Right lobe of liver (tissue), 6 donors: ENCODE measurements at regions not wholly inside any gene's neighbourhood (a gene's known extent, or its start where the extent isn't known, plus 50 kb on each side); places are given as distances from the start of the nearest gene placed in this dataset.

Experiments used
- ATAC-seq, 4 donors: fragments of 200-7000 bp; cut with Tn5 transposase; one replicate each; pipeline ENCODE4 v1.9.1; 2020; ENCODE audit warnings: mild to moderate bottlenecking in 4 of 4, moderate library complexity in 4 of 4
- DNase-seq, 3 donors: peaks; one replicate each; pipeline ENCODE4 v3.0.0-alpha.2; 2020
- H3K27ac ChIP-seq, 3 donors: fragments of 200-600 bp; one replicate each; pipeline ENCODE4 v1.8.0; 2022
- H3K27me3 ChIP-seq, 2 donors: fragments of 200-600 bp; one replicate each; pipeline ENCODE4 v1.8.0; 2022
- H3K36me3 ChIP-seq, 4 donors: fragments of 200-600 bp; sonication (generic) in 1 of 4; one replicate each; pipeline versions ENCODE4 v1.5.1 to v1.8.0; 2017 to 2022; ENCODE audit warnings: control low read depth in 1 of 4
- H3K4me1 ChIP-seq, 4 donors: fragments of 200-600 bp; sonication (generic) in 1 of 4; one replicate each; pipeline versions ENCODE4 v1.5.1 to v1.8.0; 2017 to 2022; ENCODE audit warnings: control low read depth in 1 of 4
- H3K4me3 ChIP-seq, 3 donors: fragments of 200-600 bp; one replicate each; pipeline ENCODE4 v1.8.0; 2022
- H3K9me3 ChIP-seq, 4 donors: fragments of 200-600 bp; sonication (generic) in 1 of 4; one replicate each; pipeline versions ENCODE4 v1.5.1 to v1.8.0; 2017 to 2022; ENCODE audit warnings: control low read depth in 1 of 4
- POLR2A ChIP-seq: fragments of 450-650 bp; IDR thresholded peaks from one replicate; pipeline ENCODE4 v1.6.1; 2017; ENCODE audit warnings: antibody characterized with exemption, mild to moderate bottlenecking
- WGBS: methylation state at CpG from one replicate; pipeline ENCODE4 v1.1.6; 2018; ENCODE audit warnings: low coverage, low lambda C conversion rate; ENCODE audit not compliant: insufficient coverage; ENCODE audit errors: missing lambda C conversion rate; 5-methylcytosine and 5-hydroxymethylcytosine counted together
- intact Hi-C, 2 donors: fragments of 100-400 bp; cut with DNase I; formaldehyde crosslinking; loops; one replicate each; pipeline versions ENCODE4 v1.11.2 to v1.14.1; 2022
- TF ChIP-seq, protein P1 (sequence below), 4 donors: fragments of 200-600 bp in 3 of 4; fragments of 450-650 bp in 1 of 4; IDR thresholded peaks; one replicate each; pipeline versions ENCODE4 v1.5.1 to v1.8.0; 2016 to 2022; ENCODE audit warnings: antibody characterized with exemption in 4 of 4, mild to moderate bottlenecking in 2 of 4
- donor health status: DM: no; HTN: yes; CAD: no.
- donor health status: DM: no; HTN: no; CAD: no.
- donor health status: DM: no; HTN: no; CAD: no.
- donor health status: DM: no; HTN: yes; CAD: no.
- donor health status: DM: no; HTN: yes; CAD: no.

DNA sequence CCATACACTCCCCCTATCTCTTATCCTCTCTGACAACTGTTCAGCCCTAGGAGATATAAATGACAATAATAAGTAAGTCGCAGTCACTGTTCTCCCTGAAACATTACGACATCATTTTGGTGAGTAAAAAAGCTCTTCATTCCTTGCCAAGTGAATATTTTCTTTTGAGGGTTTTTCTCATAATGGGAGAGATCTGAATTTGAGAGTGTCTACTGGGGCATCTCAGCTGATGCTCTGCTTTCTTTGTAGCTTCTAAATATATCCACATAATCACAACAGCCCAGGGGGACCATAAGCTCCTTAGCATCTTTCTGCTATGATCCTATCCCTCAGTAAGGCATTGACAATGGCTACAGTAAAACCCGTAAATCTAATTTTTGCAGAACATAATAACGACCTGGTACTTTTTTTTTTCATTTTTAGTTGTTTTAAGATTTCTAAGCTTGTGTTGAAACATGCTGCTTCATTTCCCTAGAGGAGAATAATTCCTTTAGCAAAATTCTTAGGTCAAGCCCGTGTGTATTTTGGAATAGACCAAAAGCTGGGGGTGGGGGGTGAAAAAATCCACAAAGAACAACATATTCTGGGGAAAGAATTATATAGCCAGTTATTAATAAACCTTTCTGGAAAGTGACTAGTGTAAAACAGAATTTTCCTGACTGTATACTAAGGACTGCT is 78.1 kb upstream of the GPM6B start:
- no peak for TF ChIP-seq POLR2A
- TF ChIP-seq, protein P1, sequence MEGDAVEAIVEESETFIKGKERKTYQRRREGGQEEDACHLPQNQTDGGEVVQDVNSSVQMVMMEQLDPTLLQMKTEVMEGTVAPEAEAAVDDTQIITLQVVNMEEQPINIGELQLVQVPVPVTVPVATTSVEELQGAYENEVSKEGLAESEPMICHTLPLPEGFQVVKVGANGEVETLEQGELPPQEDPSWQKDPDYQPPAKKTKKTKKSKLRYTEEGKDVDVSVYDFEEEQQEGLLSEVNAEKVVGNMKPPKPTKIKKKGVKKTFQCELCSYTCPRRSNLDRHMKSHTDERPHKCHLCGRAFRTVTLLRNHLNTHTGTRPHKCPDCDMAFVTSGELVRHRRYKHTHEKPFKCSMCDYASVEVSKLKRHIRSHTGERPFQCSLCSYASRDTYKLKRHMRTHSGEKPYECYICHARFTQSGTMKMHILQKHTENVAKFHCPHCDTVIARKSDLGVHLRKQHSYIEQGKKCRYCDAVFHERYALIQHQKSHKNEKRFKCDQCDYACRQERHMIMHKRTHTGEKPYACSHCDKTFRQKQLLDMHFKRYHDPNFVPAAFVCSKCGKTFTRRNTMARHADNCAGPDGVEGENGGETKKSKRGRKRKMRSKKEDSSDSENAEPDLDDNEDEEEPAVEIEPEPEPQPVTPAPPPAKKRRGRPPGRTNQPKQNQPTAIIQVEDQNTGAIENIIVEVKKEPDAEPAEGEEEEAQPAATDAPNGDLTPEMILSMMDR (IDR thresholded peaks at IDR 0.05), result no peak
- Histone ChIP-seq H3K27ac (no peak overlapping the region), H3K4me3 (no peak overlapping the region), H3K27me3 (no peaks in the 10 kb centered on the region), H3K4me1 (no peaks in the 10 kb centered on the region), H3K36me3 (no peaks in the 10 kb centered on the region), H3K9me3 (no peaks in the 10 kb centered on the region)
- no peak for ATAC-seq
- intact Hi-C loops, result no loop called here
- DNase-seq, result no peak
- 47% methylated on average over 5 of the region's 5 CpGs for WGBS

DNA sequence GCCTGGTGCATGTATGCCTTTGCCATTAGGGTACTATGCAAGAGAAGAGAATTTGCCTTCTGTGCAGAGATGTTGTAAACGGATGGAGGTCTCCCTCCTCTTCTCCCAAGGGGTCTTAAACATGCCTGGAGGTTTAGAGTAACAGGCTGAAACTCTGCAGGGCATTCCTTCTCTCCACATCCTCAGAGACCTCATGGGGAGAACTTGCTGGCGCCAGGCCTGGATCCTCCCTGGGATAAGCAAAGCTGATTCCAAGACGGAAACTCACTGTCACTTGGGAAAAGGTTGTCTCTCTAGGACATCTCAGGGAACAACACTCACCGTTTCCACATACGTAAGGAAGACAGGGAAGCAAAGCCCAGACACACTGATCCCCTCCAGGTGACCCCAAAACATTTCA is 76.9 kb upstream of the GPM6B start:
- no peaks in the 10 kb centered on the region for H3K27me3 ChIP-seq
- H3K4me3 ChIP-seq, result no peak overlapping the region
- no peaks in the 10 kb centered on the region for H3K4me1 ChIP-seq
- H3K9me3 ChIP-seq, result no peaks in the 10 kb centered on the region
- WGBS, result 18% methylated on average over 1 of the region's 5 CpGs
- TF ChIP-seq, protein P1 (IDR thresholded peaks at IDR 0.05), result no peak
- TF ChIP-seq POLR2A, result no peak
- DNase-seq (no peak), ATAC-seq (no peak)
- intact Hi-C loops, result no loop called here
- H3K27ac ChIP-seq, result no peak overlapping the region
- H3K36me3 ChIP-seq, result no peaks in the 10 kb centered on the region

DNA sequence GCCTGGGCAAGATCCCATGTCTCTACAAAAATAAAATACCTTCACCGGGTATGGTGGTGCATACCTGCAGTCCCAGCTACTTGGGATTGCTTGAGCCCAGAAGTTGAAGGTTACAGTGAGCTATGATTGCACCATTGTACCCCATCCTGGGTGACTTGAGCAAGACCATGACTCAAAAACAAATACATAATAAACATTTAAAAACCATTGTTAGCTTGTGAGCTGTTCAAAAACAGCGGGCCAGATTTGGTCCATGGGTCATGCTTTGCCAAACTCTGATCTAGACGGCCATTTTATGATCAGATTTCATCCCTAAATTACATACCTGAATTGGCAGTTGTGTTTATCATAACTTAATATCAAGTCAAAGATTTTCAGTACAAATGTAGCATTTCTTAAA is 76.0 kb upstream of the GPM6B start:
- no peak for TF ChIP-seq POLR2A
- TF ChIP-seq, protein P1 (IDR thresholded peaks at IDR 0.05), result no peak
- Histone ChIP-seq H3K36me3 (no peaks in the 10 kb centered on the region), H3K4me3 (no peak overlapping the region), H3K9me3 (no peaks in the 10 kb centered on the region), H3K27me3 (no peaks in the 10 kb centered on the region), H3K27ac (no peak overlapping the region), H3K4me1 (no peaks in the 10 kb centered on the region)
- intact Hi-C loops, result no loop called here
- ATAC-seq (no peak), DNase-seq (no peak)
- 58% methylated on average over 3 of the region's 3 CpGs for WGBS

DNA sequence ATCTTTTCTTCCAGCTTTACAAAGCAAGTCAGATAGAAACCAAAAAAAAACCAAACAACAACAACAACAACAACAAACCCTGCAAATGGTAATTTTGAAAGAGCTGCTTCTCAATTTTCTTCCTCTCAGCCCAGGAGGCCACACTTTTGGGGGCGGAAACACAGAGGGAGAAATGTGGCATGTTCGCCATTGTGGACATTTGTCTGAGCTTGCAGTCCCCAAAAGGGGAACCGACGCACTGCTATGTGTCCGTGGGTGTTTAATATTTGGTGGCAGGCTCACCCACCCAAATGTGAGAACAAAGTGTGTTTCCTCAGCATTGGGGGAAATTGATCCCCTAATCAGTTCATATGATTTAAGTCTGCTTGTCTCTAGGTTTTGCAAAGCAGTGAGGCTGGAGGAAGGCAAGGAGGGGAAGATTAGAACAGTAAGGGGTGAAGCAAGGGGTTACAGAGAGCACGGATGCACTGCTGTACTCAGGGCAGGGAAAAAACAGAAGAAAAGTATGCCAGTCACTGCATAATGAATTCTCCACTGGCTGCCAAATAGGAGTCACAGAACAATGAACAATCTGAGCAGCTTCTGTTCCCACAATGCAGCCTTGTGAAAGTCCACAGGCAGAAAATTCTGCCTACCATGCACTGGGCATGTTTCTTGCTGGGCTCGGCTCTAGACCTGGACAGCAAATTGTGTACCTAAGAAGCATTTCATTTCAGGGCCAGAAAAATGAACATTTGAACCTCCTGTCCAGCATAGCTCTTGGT is 74.7 kb upstream of the GPM6B start:
- no peaks in the 10 kb centered on the region for H3K9me3 ChIP-seq
- no peak for ATAC-seq
- WGBS, result 37% methylated on average over 6 of the region's 7 CpGs
- no peak for DNase-seq
- no peaks in the 10 kb centered on the region for H3K27me3 ChIP-seq
- no peak overlapping the region for H3K4me3 ChIP-seq
- H3K27ac ChIP-seq, result no peak overlapping the region
- TF ChIP-seq POLR2A, result no peak
- TF ChIP-seq, protein P1 (IDR thresholded peaks at IDR 0.05), result no peak
- H3K4me1 ChIP-seq, result no peaks in the 10 kb centered on the region
- intact Hi-C loops, result no loop called here
- no peaks in the 10 kb centered on the region for H3K36me3 ChIP-seq
